Gastrocnemius medialis (tissue), 4 donors: ENCODE measurements at regions not wholly inside any gene's neighbourhood (a gene's known extent, or its start where the extent isn't known, plus 50 kb on each side); places are given as distances from the start of the nearest gene placed in this dataset.

Source experiments
- ATAC-seq, 2 donors: fragments of 150-250 bp; one replicate each; pipeline ENCODE4 v1.9.1; 2016
- DNase-seq, 2 donors: peaks; one replicate each; pipeline ENCODE4 v3.0.0-alpha.2; 2019
- H3K27ac ChIP-seq, 4 donors: fragments of 200-600 bp; sonication (generic); 1 replicate in 1 of 4; 2 replicates in 3 of 4; pipeline ENCODE4 v1.5.1; 2016 to 2018; ENCODE audit warnings: mild to moderate bottlenecking in 2 of 4, moderate library complexity in 1 of 4
- H3K27me3 ChIP-seq, 3 donors: fragments of 200-600 bp; sonication (generic) in 2 of 3; 1 replicate in 1 of 3; 2 replicates in 2 of 3; pipeline versions ENCODE4 v1.5.1 to v1.6.0; 2016 to 2019; ENCODE audit warnings: mild to moderate bottlenecking in 1 of 3, moderate library complexity in 1 of 3
- H3K36me3 ChIP-seq, 2 donors: fragments of 200-600 bp; sonication (generic) in 1 of 2; one replicate each; pipeline ENCODE4 v1.5.1; 2017 to 2018
- H3K4me1 ChIP-seq, 2 donors: fragments of 200-600 bp; sonication (generic) in 1 of 2; one replicate each; pipeline ENCODE4 v1.5.1; 2016 to 2017; ENCODE audit warnings: mild to moderate bottlenecking in 2 of 2
- H3K4me3 ChIP-seq, 4 donors: fragments of 200-600 bp; sonication (generic) in 3 of 4; 1 replicate in 1 of 4; 2 replicates in 3 of 4; pipeline ENCODE4 v1.5.1; 2016 to 2019; ENCODE audit warnings: mild to moderate bottlenecking in 2 of 4
- H3K9me3 ChIP-seq, 3 donors: fragments of 200-600 bp; sonication (generic) in 2 of 3; 1 replicate in 1 of 3; 2 replicates in 2 of 3; pipeline ENCODE4 v1.5.1; 2016 to 2019
- CTCF ChIP-seq, 5 experiments: fragments of 450-650 bp in 3 of 5; fragments of 200-600 bp in 2 of 5; sonication (generic) in 2 of 5; IDR thresholded peaks in 4 of 5; conservative IDR thresholded peaks in 1 of 5; 1 replicate in 4 of 5; 2 replicates in 1 of 5; pipeline ENCODE4 v1.5.1; 2016 to 2019; ENCODE audit warnings: antibody characterized with exemption in 5 of 5, mild to moderate bottlenecking in 3 of 5, moderate library complexity in 3 of 5
- POLR2A ChIP-seq, 2 donors: fragments of 450-650 bp; IDR thresholded peaks; one replicate each; pipeline ENCODE4 v1.6.1; 2017; ENCODE audit warnings: antibody characterized with exemption in 2 of 2, mild to moderate bottlenecking in 2 of 2, moderate library complexity in 2 of 2
- in situ Hi-C, 4 donors: fragments of 200-750 bp; cut with MboI; loops; one replicate each; pipeline versions ENCODE4 v1.15.0 to v1.8.0; 2017; ENCODE audit warnings: low sequenced_read_pairs in 4 of 4
- intact Hi-C: fragments of 100-400 bp; cut with DNase I; formaldehyde crosslinking; loops from one replicate; pipeline ENCODE4 v1.15.1; 2023; ENCODE audit warnings: low total_unique reads

- Histone ChIP-seq H3K4me1 (peaks cover 13 to 17% of the 10 kb centered on the region in 2 donors), H3K27me3 (no peaks in the 10 kb centered on the region), H3K4me3 (no peak overlapping the region), H3K9me3 (no peaks in the 10 kb centered on the region), H3K36me3 (no peaks in the 10 kb centered on the region), H3K27ac (no peak overlapping the region)
- TF ChIP-seq CTCF (IDR thresholded peaks at IDR 0.05 in 4 of 5, conservative IDR thresholded peaks at IDR 0.05 in 1 of 5) (no peak), POLR2A (IDR thresholded peaks at IDR 0.05) (no peak)
- ATAC-seq (no peak), DNase-seq (no peak)
- in situ Hi-C loops = no loop called here
- intact Hi-C loops = loop anchor here (5.0 kb wide), 1 partner anchor 58 kb away; no protein-coding TSS in a partner anchor
These were observed 123.4 kb downstream of the ETS2 start for GRCh38 chr21:38929142-38929541.

- no peaks in the 10 kb centered on the region for H3K27me3 ChIP-seq
- intact Hi-C loops (loop anchor here (5.0 kb wide), 1 partner anchor 60 kb away; no protein-coding TSS in a partner anchor), in situ Hi-C loops (no loop called here)
- no peaks in the 10 kb centered on the region for H3K9me3 ChIP-seq
- no peak for DNase-seq
- no peak overlapping the region for H3K4me3 ChIP-seq
- no peak for ATAC-seq
- TF ChIP-seq POLR2A (IDR thresholded peaks at IDR 0.05) (no peak), CTCF (IDR thresholded peaks at IDR 0.05 in 4 of 5, conservative IDR thresholded peaks at IDR 0.05 in 1 of 5) (no peak)
- H3K36me3 ChIP-seq = no peaks in the 10 kb centered on the region
- peaks cover 13 to 17% of the 10 kb centered on the region in 2 donors for H3K4me1 ChIP-seq
- H3K27ac ChIP-seq = no peak overlapping the region
These were observed 122.0 kb downstream of the ETS2 start for GRCh38 chr21:38927776-38928175.

GRCh38 chr21:38925923-38926322, 120.2 kb downstream of the ETS2 start:
- DNase-seq (peak; percentile 62 to 74), ATAC-seq (peak; percentile 96 to 98)
- H3K4me1 ChIP-seq = peaks cover 17% of the 10 kb centered on the region in 2 donors
- H3K4me3 ChIP-seq = peak overlapping the region; percentile 26 to 38 (median 34)
- no peak for TF ChIP-seq CTCF (IDR thresholded peaks at IDR 0.05 in 4 of 5, conservative IDR thresholded peaks at IDR 0.05 in 1 of 5)
- peak in 1 of 2 donors; percentile 19 for TF ChIP-seq POLR2A (IDR thresholded peaks at IDR 0.05)
- no peaks in the 10 kb centered on the region for H3K27me3 ChIP-seq
- H3K27ac ChIP-seq = peak overlapping the region; percentile 69 to 78 (median 75)
- H3K9me3 ChIP-seq = no peaks in the 10 kb centered on the region
- intact Hi-C loops (loop anchor here (1.0 to 5.0 kb wide), 2 partner anchors 61 to 121 kb away; partner anchors contain the start of gene ETS2), in situ Hi-C loops (no loop called here)
- H3K36me3 ChIP-seq = no peaks in the 10 kb centered on the region

- no peak for TF ChIP-seq POLR2A (IDR thresholded peaks at IDR 0.05)
- no peak for TF ChIP-seq CTCF (IDR thresholded peaks at IDR 0.05 in 4 of 5, conservative IDR thresholded peaks at IDR 0.05 in 1 of 5)
- Histone ChIP-seq H3K4me1 (peaks cover 17 to 18% of the 10 kb centered on the region in 2 donors), H3K27ac (peak overlapping the region; percentile 69 to 78 (median 75)), H3K27me3 (no peaks in the 10 kb centered on the region), H3K36me3 (no peaks in the 10 kb centered on the region), H3K4me3 (peak overlapping the region in 3 of 4 donors; percentile 26 to 38 (median 32)), H3K9me3 (no peaks in the 10 kb centered on the region)
- DNase-seq = no peak
- in situ Hi-C loops = no loop called here
- ATAC-seq = peak; percentile 21 to 22
- intact Hi-C loops = loop anchor here (5.0 kb wide), 1 partner anchor 62 kb away; no protein-coding TSS in a partner anchor
These were observed 119.7 kb downstream of the ETS2 start for GRCh38 chr21:38925478-38925877.

GRCh38 chr21:38924954-38925353, 119.2 kb downstream of the ETS2 start:
- in situ Hi-C loops (no loop called here), intact Hi-C loops (loop anchor here (5.0 kb wide), 1 partner anchor 62 kb away; no protein-coding TSS in a partner anchor)
- Histone ChIP-seq H3K4me3 (no peak overlapping the region), H3K27me3 (no peaks in the 10 kb centered on the region), H3K9me3 (no peaks in the 10 kb centered on the region), H3K36me3 (no peaks in the 10 kb centered on the region), H3K27ac (peak overlapping the region in 1 of 4 donors; percentile 74), H3K4me1 (peaks cover 17 to 18% of the 10 kb centered on the region in 2 donors)
- no peak for TF ChIP-seq POLR2A (IDR thresholded peaks at IDR 0.05)
- no peak for TF ChIP-seq CTCF (IDR thresholded peaks at IDR 0.05 in 4 of 5, conservative IDR thresholded peaks at IDR 0.05 in 1 of 5)
- ATAC-seq (no peak), DNase-seq (no peak)
